ENCODE measurements at regions not wholly inside any gene's neighbourhood (a gene's known extent, or its start where the extent isn't known, plus 50 kb on each side); places are given as distances from the start of the nearest gene placed in this dataset.
"Not testable (repeated sequence)": the region's sequence is repeated elsewhere in the genome, so short reads cannot be mapped to it uniquely, and the experiment has no call there.

DNA sequence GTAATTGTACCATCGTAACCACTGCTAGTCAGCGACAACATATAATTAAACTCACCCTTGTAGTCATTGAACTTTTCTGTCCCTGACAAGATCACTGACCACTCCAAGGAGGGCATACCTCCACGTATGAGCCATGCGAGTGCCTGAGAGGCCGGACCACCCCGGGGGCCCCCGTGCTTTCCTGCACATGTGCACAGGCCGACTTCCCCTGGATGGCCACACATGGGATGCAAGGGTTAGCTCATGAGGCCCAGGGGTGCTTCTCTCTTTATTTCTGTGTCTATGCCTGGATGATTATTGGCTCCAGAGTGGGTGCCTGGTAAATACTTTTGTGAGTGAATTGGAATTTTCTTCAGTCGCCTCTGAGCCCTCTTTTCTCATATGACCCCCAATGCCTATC lies 82.8 kb upstream of the ZNF536 start:
- no peak overlapping the region for H3K4me3 ChIP-seq
- no peaks in the 10 kb centered on the region for H3K27me3 ChIP-seq
- no peak overlapping the region for H3K27ac ChIP-seq
- no peaks in the 10 kb centered on the region for H3K4me1 ChIP-seq
- H3K36me3 ChIP-seq, result no peaks in the 10 kb centered on the region
- 86 to 92% (median 91%) methylated on average over 9 of the region's 9 CpGs for WGBS, 4 donors
- ATAC-seq, result no peak
- no peak for DNase-seq
- intact Hi-C loops (cut with DNase I), result no loop called here
- no peaks in the 10 kb centered on the region for H3K9me3 ChIP-seq
- no peak for TF ChIP-seq POLR2A (IDR thresholded peaks at IDR 0.05)

GRCh38 chr19:30290805-30291204 lies 81.4 kb upstream of the ZNF536 start:
- H3K9me3 ChIP-seq; H3K36me3 ChIP-seq; ATAC-seq; intact Hi-C loops (cut with DNase I); H3K27me3 ChIP-seq; DNase-seq; H3K4me3 ChIP-seq; H3K4me1 ChIP-seq; H3K27ac ChIP-seq: not testable (repeated sequence)

DNA sequence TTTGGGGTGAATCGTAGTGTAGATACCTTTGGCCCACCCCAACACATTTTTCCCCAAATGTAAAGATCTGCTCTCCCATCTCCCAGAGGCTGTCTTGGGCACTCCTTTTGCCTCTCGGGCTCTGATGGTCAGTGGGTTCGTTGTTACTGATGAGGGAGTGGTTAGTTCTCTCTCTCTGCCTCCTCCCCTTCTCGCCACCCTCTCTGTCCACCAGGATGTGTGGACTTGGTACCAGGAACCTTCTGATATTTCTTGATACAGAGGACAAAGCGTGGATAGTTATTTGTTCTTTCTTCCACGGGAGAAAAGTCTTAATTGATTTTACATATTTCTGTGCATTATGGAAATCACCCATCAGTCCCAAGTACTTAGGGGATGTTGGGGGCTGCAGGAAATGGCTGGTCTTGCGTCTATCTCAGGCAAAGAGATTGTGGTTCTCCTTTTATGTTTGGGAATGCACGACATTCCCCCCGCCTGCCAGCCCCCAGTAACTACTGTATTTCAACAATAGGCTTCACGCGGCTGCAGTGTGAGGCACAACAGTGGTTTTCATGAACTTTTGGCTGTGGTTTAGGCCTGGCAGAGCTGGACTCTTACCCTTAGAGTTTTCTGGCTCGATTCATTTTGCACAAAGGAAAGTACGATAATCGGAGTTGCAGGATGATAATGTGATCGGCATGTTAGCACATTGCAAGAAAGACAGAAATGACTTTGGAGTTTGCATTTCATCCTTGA lies 79.0 kb upstream of the ZNF536 start:
- Histone ChIP-seq H3K4me1 (no peaks in the 10 kb centered on the region), H3K4me3 (no peak overlapping the region), H3K27me3 (peaks cover 0 to 4% (median 0%) of the 10 kb centered on the region in 9 donors), H3K27ac (no peak overlapping the region), H3K36me3 (no peaks in the 10 kb centered on the region), H3K9me3 (no peaks in the 10 kb centered on the region)
- intact Hi-C loops (cut with DNase I), result no loop called here
- 68 to 75% (median 72%) methylated on average over 15 of the region's 15 CpGs for WGBS, 4 donors
- TF ChIP-seq, protein P1, sequence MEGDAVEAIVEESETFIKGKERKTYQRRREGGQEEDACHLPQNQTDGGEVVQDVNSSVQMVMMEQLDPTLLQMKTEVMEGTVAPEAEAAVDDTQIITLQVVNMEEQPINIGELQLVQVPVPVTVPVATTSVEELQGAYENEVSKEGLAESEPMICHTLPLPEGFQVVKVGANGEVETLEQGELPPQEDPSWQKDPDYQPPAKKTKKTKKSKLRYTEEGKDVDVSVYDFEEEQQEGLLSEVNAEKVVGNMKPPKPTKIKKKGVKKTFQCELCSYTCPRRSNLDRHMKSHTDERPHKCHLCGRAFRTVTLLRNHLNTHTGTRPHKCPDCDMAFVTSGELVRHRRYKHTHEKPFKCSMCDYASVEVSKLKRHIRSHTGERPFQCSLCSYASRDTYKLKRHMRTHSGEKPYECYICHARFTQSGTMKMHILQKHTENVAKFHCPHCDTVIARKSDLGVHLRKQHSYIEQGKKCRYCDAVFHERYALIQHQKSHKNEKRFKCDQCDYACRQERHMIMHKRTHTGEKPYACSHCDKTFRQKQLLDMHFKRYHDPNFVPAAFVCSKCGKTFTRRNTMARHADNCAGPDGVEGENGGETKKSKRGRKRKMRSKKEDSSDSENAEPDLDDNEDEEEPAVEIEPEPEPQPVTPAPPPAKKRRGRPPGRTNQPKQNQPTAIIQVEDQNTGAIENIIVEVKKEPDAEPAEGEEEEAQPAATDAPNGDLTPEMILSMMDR (IDR thresholded peaks at IDR 0.05), result no peak
- no peak for TF ChIP-seq POLR2A (IDR thresholded peaks at IDR 0.05)
- ATAC-seq (no peak), DNase-seq (no peak)

- TF ChIP-seq, protein P1 (IDR thresholded peaks at IDR 0.05), result no peak
- no peak for TF ChIP-seq POLR2A (IDR thresholded peaks at IDR 0.05)
- Histone ChIP-seq H3K27ac (no peak overlapping the region), H3K9me3 (no peaks in the 10 kb centered on the region), H3K36me3 (no peaks in the 10 kb centered on the region), H3K27me3 (peaks cover 0 to 7% (median 0%) of the 10 kb centered on the region in 9 donors), H3K4me1 (no peaks in the 10 kb centered on the region), H3K4me3 (no peak overlapping the region)
- WGBS, 4 donors, result 88 to 94% (median 89%) methylated on average over 9 of the region's 9 CpGs
- intact Hi-C loops (cut with DNase I), result no loop called here
- no peak for DNase-seq
- ATAC-seq, result no peak
Measured at GRCh38 chr19:30297969-30298368, 74.2 kb upstream of the ZNF536 start.

GRCh38 chr19:30303131-30303654 lies 69.0 kb upstream of the ZNF536 start:
- Histone ChIP-seq H3K27ac (no peak overlapping the region), H3K27me3 (peaks cover 0 to 7% (median 0%) of the 10 kb centered on the region in 9 donors), H3K9me3 (no peaks in the 10 kb centered on the region), H3K4me1 (no peaks in the 10 kb centered on the region), H3K4me3 (no peak overlapping the region), H3K36me3 (no peaks in the 10 kb centered on the region)
- intact Hi-C loops (cut with DNase I), result no loop called here
- DNase-seq (no peak), ATAC-seq (no peak)
- WGBS, 4 donors, result 84 to 87% (median 86%) methylated on average over 10 of the region's 10 CpGs
- TF ChIP-seq, protein P1 (IDR thresholded peaks at IDR 0.05), result no peak
- no peak for TF ChIP-seq POLR2A (IDR thresholded peaks at IDR 0.05)

All from heart left ventricle (tissue), 16 donors.